ENCODE measurements at regions not wholly inside any gene's neighbourhood (a gene's known extent, or its start where the extent isn't known, plus 50 kb on each side); places are given as distances from the start of the nearest gene placed in this dataset.

- no peak for TF ChIP-seq CTCF (IDR thresholded peaks at IDR 0.05; ENCODE audit: low read depth, low read length)
- TF ChIP-seq EZH2phosphoT487 (IDR thresholded peaks at IDR 0.05; ENCODE audit: low read depth), result no peak
Measured at GRCh38 chr7:35908331-35909216, 107.7 kb downstream of the SEPTIN7 start.
